Gastrocnemius medialis (tissue), 4 donors: ENCODE measurements at regions not wholly inside any gene's neighbourhood (a gene's known extent, or its start where the extent isn't known, plus 50 kb on each side); places are given as distances from the start of the nearest gene placed in this dataset.

Experiments
- ATAC-seq, 2 donors: fragments of 150-250 bp; one replicate each; pipeline ENCODE4 v1.9.1; 2016
- DNase-seq, 2 donors: peaks; one replicate each; pipeline ENCODE4 v3.0.0-alpha.2; 2019
- H3K27ac ChIP-seq, 4 donors: fragments of 200-600 bp; sonication (generic); 1 replicate in 1 of 4; 2 replicates in 3 of 4; pipeline ENCODE4 v1.5.1; 2016 to 2018; ENCODE audit warnings: mild to moderate bottlenecking in 2 of 4, moderate library complexity in 1 of 4
- H3K27me3 ChIP-seq, 3 donors: fragments of 200-600 bp; sonication (generic) in 2 of 3; 1 replicate in 1 of 3; 2 replicates in 2 of 3; pipeline versions ENCODE4 v1.5.1 to v1.6.0; 2016 to 2019; ENCODE audit warnings: mild to moderate bottlenecking in 1 of 3, moderate library complexity in 1 of 3
- H3K36me3 ChIP-seq, 2 donors: fragments of 200-600 bp; sonication (generic) in 1 of 2; one replicate each; pipeline ENCODE4 v1.5.1; 2017 to 2018
- H3K4me1 ChIP-seq, 2 donors: fragments of 200-600 bp; sonication (generic) in 1 of 2; one replicate each; pipeline ENCODE4 v1.5.1; 2016 to 2017; ENCODE audit warnings: mild to moderate bottlenecking in 2 of 2
- H3K4me3 ChIP-seq, 4 donors: fragments of 200-600 bp; sonication (generic) in 3 of 4; 1 replicate in 1 of 4; 2 replicates in 3 of 4; pipeline ENCODE4 v1.5.1; 2016 to 2019; ENCODE audit warnings: mild to moderate bottlenecking in 2 of 4
- H3K9me3 ChIP-seq, 3 donors: fragments of 200-600 bp; sonication (generic) in 2 of 3; 1 replicate in 1 of 3; 2 replicates in 2 of 3; pipeline ENCODE4 v1.5.1; 2016 to 2019
- CTCF ChIP-seq, 5 experiments: fragments of 450-650 bp in 3 of 5; fragments of 200-600 bp in 2 of 5; sonication (generic) in 2 of 5; IDR thresholded peaks in 4 of 5; conservative IDR thresholded peaks in 1 of 5; 1 replicate in 4 of 5; 2 replicates in 1 of 5; pipeline ENCODE4 v1.5.1; 2016 to 2019; ENCODE audit warnings: antibody characterized with exemption in 5 of 5, mild to moderate bottlenecking in 3 of 5, moderate library complexity in 3 of 5
- POLR2A ChIP-seq, 2 donors: fragments of 450-650 bp; IDR thresholded peaks; one replicate each; pipeline ENCODE4 v1.6.1; 2017; ENCODE audit warnings: antibody characterized with exemption in 2 of 2, mild to moderate bottlenecking in 2 of 2, moderate library complexity in 2 of 2
- in situ Hi-C, 4 donors: fragments of 200-750 bp; cut with MboI; loops; one replicate each; pipeline versions ENCODE4 v1.15.0 to v1.8.0; 2017; ENCODE audit warnings: low sequenced_read_pairs in 4 of 4
- intact Hi-C: fragments of 100-400 bp; cut with DNase I; formaldehyde crosslinking; loops from one replicate; pipeline ENCODE4 v1.15.1; 2023; ENCODE audit warnings: low total_unique reads

DNA sequence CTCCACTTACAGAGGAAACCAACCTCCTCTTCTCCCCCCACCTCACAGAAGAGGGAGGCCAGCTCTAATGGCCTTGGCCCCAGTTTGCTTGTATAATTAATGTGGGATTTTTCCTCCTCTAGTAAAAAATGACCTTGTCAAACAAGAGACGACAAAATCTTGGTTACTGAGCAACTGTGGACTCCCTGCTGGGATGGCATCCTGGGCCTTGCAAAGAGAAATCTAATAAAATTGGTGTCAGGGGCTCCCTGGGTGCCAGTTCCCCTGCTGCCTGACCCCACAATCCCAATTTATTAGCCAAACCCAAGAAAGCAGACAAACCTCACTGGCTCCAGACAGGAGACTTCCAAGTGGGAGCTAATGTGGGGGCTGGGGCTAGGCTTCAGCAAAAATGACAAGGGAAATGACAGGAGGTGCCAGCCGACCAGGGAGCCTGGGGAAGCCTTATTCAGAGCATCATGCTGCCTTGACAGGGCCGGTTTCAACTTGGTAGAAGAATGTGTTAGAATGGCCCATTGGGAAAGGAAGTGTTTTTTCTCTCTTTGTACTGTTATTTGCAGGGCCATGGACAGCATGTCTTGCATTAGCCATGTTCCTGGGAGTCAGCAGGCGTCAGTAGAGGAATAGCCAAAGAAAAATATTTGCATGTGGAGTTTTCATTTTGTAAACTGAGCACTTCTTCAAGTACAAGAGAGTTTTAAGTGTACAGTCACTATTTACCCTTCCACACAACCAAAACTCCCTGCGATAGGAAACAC lies 816.9 kb downstream of the DHX35 start:
- Histone ChIP-seq H3K4me3 (no peak overlapping the region), H3K9me3 (no peaks in the 10 kb centered on the region), H3K36me3 (no peaks in the 10 kb centered on the region), H3K4me1 (peaks cover 0 to 9% of the 10 kb centered on the region in 2 donors), H3K27ac (no peak overlapping the region), H3K27me3 (no peaks in the 10 kb centered on the region)
- TF ChIP-seq CTCF (IDR thresholded peaks at IDR 0.05 in 4 of 5, conservative IDR thresholded peaks at IDR 0.05 in 1 of 5) (no peak), POLR2A (IDR thresholded peaks at IDR 0.05) (no peak)
- in situ Hi-C loops (no loop called here), intact Hi-C loops (no loop called here)
- no peak for DNase-seq
- no peak for ATAC-seq

GRCh38 chr20:39778431-39778830 lies 816.3 kb downstream of the DHX35 start:
- DNase-seq (no peak), ATAC-seq (no peak)
- no peaks in the 10 kb centered on the region for H3K9me3 ChIP-seq
- no peak overlapping the region for H3K4me3 ChIP-seq
- intact Hi-C loops, result no loop called here
- in situ Hi-C loops, result no loop called here
- no peak overlapping the region for H3K27ac ChIP-seq
- TF ChIP-seq CTCF (IDR thresholded peaks at IDR 0.05 in 4 of 5, conservative IDR thresholded peaks at IDR 0.05 in 1 of 5) (no peak), POLR2A (IDR thresholded peaks at IDR 0.05) (no peak)
- H3K4me1 ChIP-seq, result peaks cover 0 to 9% of the 10 kb centered on the region in 2 donors
- H3K36me3 ChIP-seq, result no peaks in the 10 kb centered on the region
- no peaks in the 10 kb centered on the region for H3K27me3 ChIP-seq

GRCh38 chr20:39777610-39778009 lies 815.5 kb downstream of the DHX35 start:
- peaks cover 0 to 9% of the 10 kb centered on the region in 2 donors for H3K4me1 ChIP-seq
- ATAC-seq (no peak), DNase-seq (no peak)
- no peak overlapping the region for H3K27ac ChIP-seq
- no peaks in the 10 kb centered on the region for H3K36me3 ChIP-seq
- no peaks in the 10 kb centered on the region for H3K9me3 ChIP-seq
- intact Hi-C loops, result no loop called here
- H3K27me3 ChIP-seq, result no peaks in the 10 kb centered on the region
- in situ Hi-C loops, result no loop called here
- no peak overlapping the region for H3K4me3 ChIP-seq
- no peak for TF ChIP-seq POLR2A (IDR thresholded peaks at IDR 0.05)
- no peak for TF ChIP-seq CTCF (IDR thresholded peaks at IDR 0.05 in 4 of 5, conservative IDR thresholded peaks at IDR 0.05 in 1 of 5)

DNA sequence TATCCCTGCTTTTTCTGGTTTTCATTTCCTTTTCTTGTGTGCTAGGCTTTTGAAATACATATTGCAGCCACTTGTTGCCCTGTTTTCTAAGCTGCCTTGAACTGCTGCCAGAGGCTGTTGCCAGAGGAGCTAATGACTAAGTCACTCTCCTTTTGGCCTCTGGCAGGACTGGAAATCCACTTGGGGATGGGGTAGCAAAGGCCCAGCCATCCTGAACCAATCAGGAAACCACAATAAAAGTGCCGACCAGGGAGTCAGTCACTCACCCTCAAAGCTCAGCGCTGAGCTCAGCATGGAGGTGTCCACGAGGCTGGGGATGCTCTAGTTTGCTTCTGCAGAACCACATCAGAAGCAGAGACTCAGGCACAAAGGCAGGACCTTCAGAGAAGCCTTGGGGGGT lies 813.0 kb downstream of the DHX35 start:
- H3K36me3 ChIP-seq, result no peaks in the 10 kb centered on the region
- in situ Hi-C loops, result no loop called here
- H3K4me3 ChIP-seq, result no peak overlapping the region
- H3K27me3 ChIP-seq, result no peaks in the 10 kb centered on the region
- intact Hi-C loops, result no loop called here
- H3K4me1 ChIP-seq, result peaks cover 0 to 9% of the 10 kb centered on the region in 2 donors
- ATAC-seq (peak; percentile 46 to 54), DNase-seq (peak; percentile 48 to 74)
- H3K9me3 ChIP-seq, result no peaks in the 10 kb centered on the region
- TF ChIP-seq CTCF (IDR thresholded peaks at IDR 0.05 in 4 of 5, conservative IDR thresholded peaks at IDR 0.05 in 1 of 5), result no peak
- TF ChIP-seq POLR2A (IDR thresholded peaks at IDR 0.05), result no peak
- H3K27ac ChIP-seq, result no peak overlapping the region
